Putamen (tissue), 1 donor: ENCODE measurements at regions not wholly inside any gene's neighbourhood (a gene's known extent, or its start where the extent isn't known, plus 50 kb on each side); places are given as distances from the start of the nearest gene placed in this dataset.
"Not testable (repeated sequence)": the region's sequence is repeated elsewhere in the genome, so short reads cannot be mapped to it uniquely, and the experiment has no call there.

Source experiments
- DNase-seq: peaks from one replicate; pipeline ENCODE4 v3.0.0-alpha.2; 2016; ENCODE audit warnings: low spot score

GRCh38 chr2:186991766-186992417, 142.9 kb upstream of the ZSWIM2 start:
- no peak for DNase-seq

- DNase-seq = no peak
These were observed 136.0 kb upstream of the ZSWIM2 start for GRCh38 chr2:186984966-186985365.

GRCh38 chr2:186984481-186984880, 135.5 kb upstream of the ZSWIM2 start:
- no peak for DNase-seq

- DNase-seq = no peak
These were observed 132.0 kb upstream of the ZSWIM2 start for GRCh38 chr2:186980787-186981550.

GRCh38 chr2:186980117-186980442, 131.1 kb upstream of the ZSWIM2 start:
- DNase-seq = no peak

- DNase-seq = no peak
These were observed 130.6 kb upstream of the ZSWIM2 start for GRCh38 chr2:186979439-186980116.

GRCh38 chr2:186977433-186978045, 128.6 kb upstream of the ZSWIM2 start:
- DNase-seq = no peak

GRCh38 chr2:186976329-186976728, 127.4 kb upstream of the ZSWIM2 start:
- DNase-seq = no peak

- no peak for DNase-seq
These were observed 123.5 kb upstream of the ZSWIM2 start for GRCh38 chr2:186972281-186972970.

- DNase-seq = peak; percentile 18
These were observed 119.3 kb upstream of the ZSWIM2 start for GRCh38 chr2:186968277-186968676.

- DNase-seq = no peak
These were observed 117.0 kb upstream of the ZSWIM2 start for GRCh38 chr2:186966015-186966414.

- DNase-seq = no peak
These were observed 113.2 kb upstream of the ZSWIM2 start for GRCh38 chr2:186962085-186962747.

- DNase-seq = not testable (repeated sequence)
These were observed 111.3 kb upstream of the ZSWIM2 start for GRCh38 chr2:186960241-186960640.

GRCh38 chr2:186959486-186959885, 110.5 kb upstream of the ZSWIM2 start:
- DNase-seq = no peak

GRCh38 chr2:186950694-186951093, 101.7 kb upstream of the ZSWIM2 start:
- no peak for DNase-seq

GRCh38 chr2:186949726-186950256, 100.8 kb upstream of the ZSWIM2 start:
- peak; percentile 8 for DNase-seq

- no peak for DNase-seq
These were observed 98.5 kb upstream of the ZSWIM2 start for GRCh38 chr2:186947516-186947915.

GRCh38 chr2:186946896-186947467, 98.0 kb upstream of the ZSWIM2 start:
- no peak for DNase-seq

- DNase-seq = no peak
These were observed 92.9 kb upstream of the ZSWIM2 start for GRCh38 chr2:186941853-186942252.

GRCh38 chr2:186940463-186940862, 91.5 kb upstream of the ZSWIM2 start:
- no peak for DNase-seq

- DNase-seq = no peak
These were observed 85.5 kb upstream of the ZSWIM2 start for GRCh38 chr2:186934420-186934819.
